H9 (cell line): ENCODE measurements at regions not wholly inside any gene's neighbourhood (a gene's known extent, or its start where the extent isn't known, plus 50 kb on each side); places are given as distances from the start of the nearest gene placed in this dataset.

Experiments used
- DNase-seq: peaks from one replicate; pipeline ENCODE4 v3.0.0-alpha.2; 2017
- H2AFZ ChIP-seq: one replicate; pipeline ENCODE4 v1.6.1; 2013; ENCODE audit warnings: mild to moderate bottlenecking, low read length, control low read depth, moderate library complexity
- H2AK5ac ChIP-seq: 2 replicates; pipeline ENCODE4 v1.6.1; 2013; ENCODE audit warnings: low read length, control low read depth, mixed read lengths; ENCODE audit not compliant: insufficient read length
- H2BK120ac ChIP-seq: one replicate; pipeline ENCODE4 v1.6.1; 2013; ENCODE audit warnings: low read depth, mild to moderate bottlenecking, low read length, control low read depth, inconsistent platforms; ENCODE audit not compliant: poor library complexity, severe bottlenecking
- H2BK12ac ChIP-seq: 2 replicates; pipeline ENCODE4 v1.6.1; 2013; ENCODE audit warnings: low read length, control low read depth, mixed read lengths, low read depth; ENCODE audit not compliant: insufficient read length
- H2BK15ac ChIP-seq: 2 replicates; pipeline ENCODE4 v1.6.1; 2013; ENCODE audit warnings: low read depth, low read length, control low read depth
- H2BK20ac ChIP-seq: one replicate; pipeline ENCODE4 v1.6.1; 2013; ENCODE audit warnings: low read depth, mild to moderate bottlenecking, low read length, control low read depth, inconsistent platforms; ENCODE audit not compliant: poor library complexity, severe bottlenecking
- H2BK5ac ChIP-seq: 2 replicates; pipeline ENCODE4 v1.6.1; 2013; ENCODE audit warnings: low read length, control low read depth, mixed read lengths; ENCODE audit not compliant: insufficient read length
- H3K14ac ChIP-seq: 2 replicates; pipeline ENCODE4 v1.6.1; 2013; ENCODE audit warnings: low read length, control low read depth; ENCODE audit not compliant: insufficient read depth
- H3K18ac ChIP-seq: 2 replicates; pipeline ENCODE4 v1.6.1; 2013; ENCODE audit warnings: low read depth, mild to moderate bottlenecking, mixed read lengths, low read length, control low read depth; ENCODE audit not compliant: insufficient read length
- H3K23ac ChIP-seq: 2 replicates; pipeline ENCODE4 v1.6.1; 2013; ENCODE audit warnings: low read length, control low read depth, mixed read lengths, low read depth; ENCODE audit not compliant: insufficient read length
- H3K23me2 ChIP-seq: 2 replicates; pipeline ENCODE4 v1.6.1; 2013; ENCODE audit warnings: low read depth, mild to moderate bottlenecking, mixed read lengths, low read length, control low read depth; ENCODE audit not compliant: insufficient read length, poor library complexity, severe bottlenecking
- H3K27ac ChIP-seq: 2 replicates; pipeline ENCODE4 v1.5.1; 2013; ENCODE audit warnings: low read length, control low read depth, mixed read lengths, low read depth; ENCODE audit not compliant: insufficient read length
- H3K27me3 ChIP-seq: 2 replicates; pipeline ENCODE4 v1.6.1; 2013; ENCODE audit warnings: low read length, control low read depth, inconsistent platforms; ENCODE audit not compliant: insufficient read depth
- H3K4ac ChIP-seq: 2 replicates; pipeline ENCODE4 v1.6.1; 2013; ENCODE audit warnings: low read depth, mild to moderate bottlenecking, control low read depth, inconsistent platforms, low read length, moderate library complexity
- H3K4me1 ChIP-seq: 2 replicates; pipeline ENCODE4 v1.6.1; 2013; ENCODE audit warnings: low read length, control low read depth, inconsistent platforms; ENCODE audit not compliant: insufficient read depth
- H3K4me2 ChIP-seq: 2 replicates; pipeline ENCODE4 v1.6.1; 2013; ENCODE audit warnings: low read length, control low read depth, mixed read lengths; ENCODE audit not compliant: insufficient read length, insufficient read depth
- H3K56ac ChIP-seq: 2 replicates; pipeline ENCODE4 v1.6.1; 2013; ENCODE audit warnings: low read depth, mild to moderate bottlenecking, mixed read lengths, low read length, control low read depth; ENCODE audit not compliant: insufficient read length
- H3K79me1 ChIP-seq: 2 replicates; pipeline ENCODE4 v1.6.1; 2013; ENCODE audit warnings: low read depth, mild to moderate bottlenecking, moderate library complexity, low read length, control low read depth, inconsistent platforms; ENCODE audit not compliant: insufficient read depth, poor library complexity, severe bottlenecking
- H3K79me2 ChIP-seq: 2 replicates; pipeline ENCODE4 v1.6.1; 2013; ENCODE audit warnings: low read length, control low read depth, inconsistent platforms; ENCODE audit not compliant: insufficient read depth
- H3K9ac ChIP-seq: 2 replicates; pipeline ENCODE4 v1.6.1; 2013; ENCODE audit warnings: low read length, control low read depth, mixed read lengths; ENCODE audit not compliant: insufficient read length; ENCODE audit errors: extremely low read depth
- H3K9me3 ChIP-seq: one replicate; pipeline ENCODE4 v1.6.1; 2013; ENCODE audit warnings: low read depth, low read length, inconsistent platforms; ENCODE audit not compliant: control insufficient read depth
- H3T11ph ChIP-seq: one replicate; pipeline ENCODE4 v1.6.1; 2013; ENCODE audit warnings: mild to moderate bottlenecking, low read length, control low read depth, inconsistent platforms
- H4K20me1 ChIP-seq: one replicate; pipeline ENCODE4 v1.6.1; 2013; ENCODE audit not compliant: control insufficient read depth, insufficient read length, insufficient read depth
- H4K5ac ChIP-seq: 2 replicates; pipeline ENCODE4 v1.6.1; 2013; ENCODE audit warnings: low read depth, mild to moderate bottlenecking, mixed read lengths, low read length, control low read depth; ENCODE audit not compliant: insufficient read length
- H4K8ac ChIP-seq: replicated peaks from 2 replicates; pipeline ENCODE4 v1.6.1; 2013; ENCODE audit warnings: low read length, control low read depth, mixed read lengths, low read depth; ENCODE audit not compliant: insufficient read length
- H4K91ac ChIP-seq: 2 replicates; pipeline ENCODE4 v1.6.1; 2013; ENCODE audit warnings: low read depth, mild to moderate bottlenecking, moderate library complexity, mixed read lengths, low read length, control low read depth; ENCODE audit not compliant: insufficient read length
- H3K27ac Mint-ChIP-seq, 3 experiments: 2 replicates in 2 of 3; 3 replicates in 1 of 3; pipeline ENCODE4 v1.8.0; 2020 to 2021; ENCODE audit warnings: mixed read lengths in 3 of 3, mild to moderate bottlenecking in 1 of 3, moderate library complexity in 1 of 3
- H3K27me3 Mint-ChIP-seq: 2 replicates; pipeline ENCODE4 v1.8.0; 2021; ENCODE audit warnings: low read depth, mild to moderate bottlenecking, moderate library complexity, mixed read lengths
- H3K36me3 Mint-ChIP-seq, 3 experiments: 2 replicates in 2 of 3; 3 replicates in 1 of 3; pipeline ENCODE4 v1.8.0; 2020 to 2021; ENCODE audit warnings: low read depth in 3 of 3, mixed read lengths in 3 of 3; ENCODE audit not compliant: insufficient read depth in 1 of 3
- H3K4me1 Mint-ChIP-seq, 2 experiments: 2 replicates each; pipeline ENCODE4 v1.8.0; 2020; ENCODE audit warnings: mixed read lengths in 2 of 2
- H3K4me3 Mint-ChIP-seq, 2 experiments: 2 replicates in 1 of 2; 3 replicates in 1 of 2; pipeline ENCODE4 v1.8.0; 2020 to 2021; ENCODE audit warnings: mild to moderate bottlenecking in 2 of 2, mixed read lengths in 2 of 2, moderate library complexity in 1 of 2
- H3K9me3 Mint-ChIP-seq, 2 experiments: 2 replicates in 1 of 2; 3 replicates in 1 of 2; pipeline ENCODE4 v1.8.0; 2020; ENCODE audit warnings: mild to moderate bottlenecking in 2 of 2, mixed read lengths in 2 of 2, moderate library complexity in 1 of 2
- WGBS: extraction: QIAGEN DNeasy Blood & Tissue Kit; methylation state at CpG from one replicate; pipeline ENCODE4 v1.1.7; 2013; ENCODE audit warnings: missing lambda C conversion rate, low lambda C conversion rate, mixed read lengths; ENCODE audit not compliant: insufficient read length; ENCODE audit errors: extremely low coverage; 5-methylcytosine and 5-hydroxymethylcytosine counted together
- TF ChIP-seq, protein P1 (sequence below): fragments of 200-600 bp; sonication (generic); conservative IDR thresholded peaks from 3 replicates; pipeline ENCODE4 v1.8.0; 2021; ENCODE audit warnings: antibody characterized with exemption, mild to moderate bottlenecking

DNA sequence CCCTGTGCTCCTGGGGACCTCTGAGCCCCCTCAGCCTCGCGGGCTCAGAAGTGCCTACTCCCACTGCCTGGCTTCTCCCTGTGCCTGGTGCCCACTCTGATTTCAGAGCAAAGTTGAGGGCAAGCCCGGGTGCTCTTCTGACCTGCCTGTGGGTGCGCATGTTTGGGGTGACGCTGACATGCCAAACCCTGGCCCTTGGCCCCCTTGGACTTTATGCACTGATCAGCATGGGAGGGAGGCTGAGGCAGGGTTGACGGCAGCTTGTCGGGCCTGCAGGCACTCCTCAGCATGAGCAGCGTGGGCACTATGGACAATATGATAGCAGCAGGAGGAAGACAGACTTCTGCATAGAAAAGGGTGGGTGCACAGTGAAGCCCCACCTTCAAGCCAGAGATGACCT lies 279.3 kb upstream of the KLF12 start:
- no peak overlapping the region for H2BK5ac ChIP-seq
- no peaks in the 10 kb centered on the region for H3K9me3 ChIP-seq
- H3K27ac Mint-ChIP-seq: no peak overlapping the region
- H3K18ac ChIP-seq: no peak overlapping the region
- no peaks in the 10 kb centered on the region for H3K4me1 Mint-ChIP-seq
- no peak overlapping the region for H3K9ac ChIP-seq
- H3K23ac ChIP-seq: no peak overlapping the region
- no peak overlapping the region for H2AK5ac ChIP-seq
- H2AFZ ChIP-seq: no peak overlapping the region
- no peak overlapping the region for H2BK15ac ChIP-seq
- H2BK20ac ChIP-seq: no peak overlapping the region
- H4K5ac ChIP-seq: no peak overlapping the region
- no peaks in the 10 kb centered on the region for H3K4me1 ChIP-seq
- H2BK12ac ChIP-seq: no peak overlapping the region
- H3K79me2 ChIP-seq: no peaks in the 10 kb centered on the region
- H3K27me3 ChIP-seq: no peaks in the 10 kb centered on the region
- H3K27me3 Mint-ChIP-seq: no peaks in the 10 kb centered on the region
- no peak overlapping the region for H2BK120ac ChIP-seq
- H3K27ac ChIP-seq: no peak overlapping the region
- H3K36me3 Mint-ChIP-seq: no peaks in the 10 kb centered on the region
- TF ChIP-seq, protein P1, sequence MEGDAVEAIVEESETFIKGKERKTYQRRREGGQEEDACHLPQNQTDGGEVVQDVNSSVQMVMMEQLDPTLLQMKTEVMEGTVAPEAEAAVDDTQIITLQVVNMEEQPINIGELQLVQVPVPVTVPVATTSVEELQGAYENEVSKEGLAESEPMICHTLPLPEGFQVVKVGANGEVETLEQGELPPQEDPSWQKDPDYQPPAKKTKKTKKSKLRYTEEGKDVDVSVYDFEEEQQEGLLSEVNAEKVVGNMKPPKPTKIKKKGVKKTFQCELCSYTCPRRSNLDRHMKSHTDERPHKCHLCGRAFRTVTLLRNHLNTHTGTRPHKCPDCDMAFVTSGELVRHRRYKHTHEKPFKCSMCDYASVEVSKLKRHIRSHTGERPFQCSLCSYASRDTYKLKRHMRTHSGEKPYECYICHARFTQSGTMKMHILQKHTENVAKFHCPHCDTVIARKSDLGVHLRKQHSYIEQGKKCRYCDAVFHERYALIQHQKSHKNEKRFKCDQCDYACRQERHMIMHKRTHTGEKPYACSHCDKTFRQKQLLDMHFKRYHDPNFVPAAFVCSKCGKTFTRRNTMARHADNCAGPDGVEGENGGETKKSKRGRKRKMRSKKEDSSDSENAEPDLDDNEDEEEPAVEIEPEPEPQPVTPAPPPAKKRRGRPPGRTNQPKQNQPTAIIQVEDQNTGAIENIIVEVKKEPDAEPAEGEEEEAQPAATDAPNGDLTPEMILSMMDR: no peak
- H4K20me1 ChIP-seq: no peaks in the 10 kb centered on the region
- H3T11ph ChIP-seq: no peak overlapping the region
- H3K14ac ChIP-seq: no peak overlapping the region
- H3K4me3 Mint-ChIP-seq: no peak overlapping the region
- no peak overlapping the region for H4K91ac ChIP-seq
- no peak overlapping the region for H4K8ac ChIP-seq
- no peak for DNase-seq
- no peaks in the 10 kb centered on the region for H3K23me2 ChIP-seq
- WGBS: no CpG with 5 or more reads among the region's 8 CpGs
- no peaks in the 10 kb centered on the region for H3K79me1 ChIP-seq
- H3K4ac ChIP-seq: no peak overlapping the region
- no peak overlapping the region for H3K4me2 ChIP-seq
- peaks cover 3 to 8% of the 10 kb centered on the region in 2 experiments; a peak in 3 of 5 replicates for H3K9me3 Mint-ChIP-seq
- no peak overlapping the region for H3K56ac ChIP-seq
